Endodermal cell (in vitro differentiated cells): ENCODE measurements at regions not wholly inside any gene's neighbourhood (a gene's known extent, or its start where the extent isn't known, plus 50 kb on each side); places are given as distances from the start of the nearest gene placed in this dataset.

ENCODE experiments used
- DNase-seq: peaks from one replicate; pipeline ENCODE4 v3.0.0-alpha.2; 2017
- H3K27ac ChIP-seq: 2 replicates; pipeline ENCODE4 v1.5.1; 2013; ENCODE audit warnings: mild to moderate bottlenecking, low read depth, low read length, moderate library complexity
- H3K27me3 ChIP-seq: 2 replicates; pipeline ENCODE4 v1.6.1; 2013; ENCODE audit warnings: mild to moderate bottlenecking, low read length, moderate library complexity; ENCODE audit not compliant: insufficient read depth, control insufficient read depth, poor library complexity, severe bottlenecking
- H3K36me3 ChIP-seq: 2 replicates; pipeline ENCODE4 v1.7.0; 2013; ENCODE audit warnings: mild to moderate bottlenecking, low read length, moderate library complexity; ENCODE audit not compliant: control insufficient read depth, insufficient read depth
- H3K4me1 ChIP-seq: one replicate; pipeline ENCODE4 v1.7.0; 2013; ENCODE audit warnings: low read length; ENCODE audit not compliant: control insufficient read depth, insufficient read depth
- H3K4me3 ChIP-seq: 2 replicates; pipeline ENCODE4 v1.5.1; 2013; ENCODE audit warnings: mild to moderate bottlenecking, low read length, moderate library complexity
- H3K9ac ChIP-seq: 2 replicates; pipeline ENCODE4 v1.6.1; 2013; ENCODE audit warnings: mild to moderate bottlenecking, low read length, moderate library complexity; ENCODE audit not compliant: poor library complexity, severe bottlenecking; ENCODE audit errors: extremely low read depth
- H3K9me3 ChIP-seq: 2 replicates; pipeline ENCODE4 v1.6.1; 2013; ENCODE audit warnings: mild to moderate bottlenecking, low read length, moderate library complexity; ENCODE audit not compliant: control insufficient read depth
- H3K27ac Mint-ChIP-seq: 2 replicates; pipeline ENCODE4 v1.8.0; 2020; ENCODE audit warnings: mixed read lengths
- H3K27me3 Mint-ChIP-seq: 2 replicates; pipeline ENCODE4 v1.8.0; 2021; ENCODE audit warnings: mild to moderate bottlenecking, mixed read lengths; ENCODE audit not compliant: insufficient read depth
- H3K36me3 Mint-ChIP-seq: 2 replicates; pipeline ENCODE4 v1.8.0; 2020; ENCODE audit warnings: low read depth, mixed read lengths
- H3K4me1 Mint-ChIP-seq: 2 replicates; pipeline ENCODE4 v1.8.0; 2020; ENCODE audit warnings: mixed read lengths
- H3K4me3 Mint-ChIP-seq: 2 replicates; pipeline ENCODE4 v1.8.0; 2020; ENCODE audit warnings: mild to moderate bottlenecking, moderate library complexity, mixed read lengths
- H3K9me3 Mint-ChIP-seq: 2 replicates; pipeline ENCODE4 v1.8.0; 2020; ENCODE audit warnings: mild to moderate bottlenecking, mixed read lengths
- CTCF ChIP-seq: fragments of 200-600 bp; sonication (generic); conservative IDR thresholded peaks from 2 replicates; pipeline ENCODE4 v1.5.0; 2021; ENCODE audit warnings: antibody characterized with exemption, mild to moderate bottlenecking
- WGBS, 2 experiments: methylation state at CpG; one replicate each; pipeline versions ENCODE4 v1.1.5 to v1.1.7; 2013; ENCODE audit warnings: missing lambda C conversion rate in 2 of 2, mixed read lengths in 1 of 2; ENCODE audit not compliant: insufficient coverage in 1 of 2, insufficient read length in 1 of 2; 5-methylcytosine and 5-hydroxymethylcytosine counted together

GRCh38 chr12:127726671-127727315, 540.2 kb upstream of the TMEM132C start:
- H3K36me3 Mint-ChIP-seq, result no peaks in the 10 kb centered on the region
- Histone ChIP-seq H3K9me3 (no peaks in the 10 kb centered on the region), H3K9ac (no peak overlapping the region), H3K4me1 (no peaks in the 10 kb centered on the region), H3K36me3 (no peaks in the 10 kb centered on the region), H3K27me3 (no peaks in the 10 kb centered on the region), H3K27ac (no peak overlapping the region), H3K4me3 (no peak overlapping the region)
- no peak overlapping the region for H3K27ac Mint-ChIP-seq
- DNase-seq, result no peak
- 87 to 91% methylated on average over 6 to 9 of the region's 9 CpGs for WGBS, 2 experiments
- TF ChIP-seq CTCF, result no peak
- peaks cover 11% of the 10 kb centered on the region for H3K4me1 Mint-ChIP-seq
- no peak overlapping the region for H3K4me3 Mint-ChIP-seq
- H3K9me3 Mint-ChIP-seq, result no peaks in the 10 kb centered on the region
- no peaks in the 10 kb centered on the region for H3K27me3 Mint-ChIP-seq

GRCh38 chr12:127728285-127728684, 538.7 kb upstream of the TMEM132C start:
- H3K4me3 ChIP-seq, result no peak overlapping the region
- no peaks in the 10 kb centered on the region for H3K9me3 ChIP-seq
- H3K36me3 ChIP-seq, result no peaks in the 10 kb centered on the region
- Mint-ChIP-seq H3K9me3 (peaks cover 1% of the 10 kb centered on the region), H3K36me3 (no peaks in the 10 kb centered on the region), H3K4me3 (no peak overlapping the region), H3K4me1 (peaks cover 4% of the 10 kb centered on the region), H3K27me3 (no peaks in the 10 kb centered on the region), H3K27ac (no peak overlapping the region)
- 88% methylated on average over 3 of the region's 3 CpGs; no CpG with 5 or more reads in 1 of the 2 experiments for WGBS, 2 experiments
- no peaks in the 10 kb centered on the region for H3K4me1 ChIP-seq
- no peak for DNase-seq
- no peak for TF ChIP-seq CTCF
- no peaks in the 10 kb centered on the region for H3K27me3 ChIP-seq
- no peak overlapping the region for H3K9ac ChIP-seq
- H3K27ac ChIP-seq, result no peak overlapping the region

- Histone ChIP-seq H3K27ac (no peak overlapping the region), H3K4me3 (no peak overlapping the region), H3K36me3 (no peaks in the 10 kb centered on the region), H3K9ac (no peak overlapping the region), H3K27me3 (no peaks in the 10 kb centered on the region), H3K9me3 (no peaks in the 10 kb centered on the region), H3K4me1 (no peaks in the 10 kb centered on the region)
- Mint-ChIP-seq H3K27me3 (no peaks in the 10 kb centered on the region), H3K4me1 (no peaks in the 10 kb centered on the region), H3K27ac (no peak overlapping the region), H3K36me3 (no peaks in the 10 kb centered on the region), H3K4me3 (no peak overlapping the region), H3K9me3 (peaks cover 4% of the 10 kb centered on the region)
- DNase-seq, result no peak
- 92 to 93% methylated on average over 2 to 5 of the region's 5 CpGs for WGBS, 2 experiments
- TF ChIP-seq CTCF, result no peak
Measured at GRCh38 chr12:127728729-127729128, 538.2 kb upstream of the TMEM132C start.
